ENCODE measurements at regions not wholly inside any gene's neighbourhood (a gene's known extent, or its start where the extent isn't known, plus 50 kb on each side); places are given as distances from the start of the nearest gene placed in this dataset.

GRCh38 chr1:117803318-117803717, 126.1 kb downstream of the GDAP2 start:
- DNase-seq (ENCODE audit: low read depth, low spot score): no peak

GRCh38 chr1:117809764-117810163, 119.7 kb downstream of the GDAP2 start:
- DNase-seq (ENCODE audit: low read depth, low spot score): no peak

GRCh38 chr1:117810553-117810952, 118.9 kb downstream of the GDAP2 start:
- no peak for DNase-seq (ENCODE audit: low read depth, low spot score)

DNA sequence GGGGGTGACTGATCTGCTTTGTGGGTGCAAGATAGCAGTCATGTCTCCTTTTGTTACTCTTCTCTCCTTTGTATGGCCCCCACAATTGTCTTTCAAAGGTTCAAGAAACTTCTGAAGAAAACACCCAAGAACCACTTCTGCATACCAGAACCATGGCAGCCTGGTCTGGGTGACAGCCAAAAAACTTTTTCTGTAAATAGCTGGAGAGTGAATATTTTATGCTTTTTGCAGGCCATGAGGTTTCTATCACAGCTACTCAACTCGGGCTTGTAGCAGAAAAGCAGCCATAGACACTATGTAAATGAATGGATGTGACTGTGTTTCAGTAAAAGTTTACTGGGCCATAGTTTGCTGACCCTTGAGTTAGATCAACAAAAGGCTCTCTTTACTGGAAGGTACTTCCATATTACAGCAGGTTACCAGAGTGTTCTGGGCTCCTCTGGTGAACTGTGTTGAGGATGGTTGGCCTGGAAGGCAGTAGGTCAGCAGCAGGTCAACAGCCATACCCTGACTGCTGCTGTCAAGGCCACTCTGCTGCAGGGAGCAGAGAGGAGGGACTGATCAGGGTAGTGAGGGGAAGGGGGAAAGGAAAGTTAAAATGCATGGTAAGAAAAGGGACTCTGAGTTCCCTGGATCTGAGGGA, 116.4 kb downstream of the GDAP2 start:
- peak; percentile 58 for DNase-seq (ENCODE audit: low read depth, low spot score)
